ENCODE measurements at regions not wholly inside any gene's neighbourhood (a gene's known extent, or its start where the extent isn't known, plus 50 kb on each side); places are given as distances from the start of the nearest gene placed in this dataset.

GRCh38 chr6:114939630-114940029 is 596.8 kb upstream of the HS3ST5 start:
- ATAC-seq (no peak), DNase-seq (ENCODE audit: low spot score) (no peak)
- Mint-ChIP-seq H3K4me3 (no peak overlapping the region), H3K9me3 (peaks cover 2% of the 10 kb centered on the region), H3K27me3 (ENCODE audit: low read depth) (peaks cover 32% of the 10 kb centered on the region), H3K27ac (no peak overlapping the region), H3K4me1 (peaks cover 17% of the 10 kb centered on the region), H3K36me3 (peaks cover 2% of the 10 kb centered on the region)
- POLR2A ChIA-PET: no interaction called here
- CTCF ChIA-PET: no interaction called here
- no peak for TF ChIP-seq USF2 (CRISPR knock-in tag; IDR thresholded peaks at IDR 0.05)
- no peak for TF ChIP-seq GTF2I (CRISPR knock-in tag; conservative IDR thresholded peaks at IDR 0.05)
- TF ChIP-seq, protein P1, sequence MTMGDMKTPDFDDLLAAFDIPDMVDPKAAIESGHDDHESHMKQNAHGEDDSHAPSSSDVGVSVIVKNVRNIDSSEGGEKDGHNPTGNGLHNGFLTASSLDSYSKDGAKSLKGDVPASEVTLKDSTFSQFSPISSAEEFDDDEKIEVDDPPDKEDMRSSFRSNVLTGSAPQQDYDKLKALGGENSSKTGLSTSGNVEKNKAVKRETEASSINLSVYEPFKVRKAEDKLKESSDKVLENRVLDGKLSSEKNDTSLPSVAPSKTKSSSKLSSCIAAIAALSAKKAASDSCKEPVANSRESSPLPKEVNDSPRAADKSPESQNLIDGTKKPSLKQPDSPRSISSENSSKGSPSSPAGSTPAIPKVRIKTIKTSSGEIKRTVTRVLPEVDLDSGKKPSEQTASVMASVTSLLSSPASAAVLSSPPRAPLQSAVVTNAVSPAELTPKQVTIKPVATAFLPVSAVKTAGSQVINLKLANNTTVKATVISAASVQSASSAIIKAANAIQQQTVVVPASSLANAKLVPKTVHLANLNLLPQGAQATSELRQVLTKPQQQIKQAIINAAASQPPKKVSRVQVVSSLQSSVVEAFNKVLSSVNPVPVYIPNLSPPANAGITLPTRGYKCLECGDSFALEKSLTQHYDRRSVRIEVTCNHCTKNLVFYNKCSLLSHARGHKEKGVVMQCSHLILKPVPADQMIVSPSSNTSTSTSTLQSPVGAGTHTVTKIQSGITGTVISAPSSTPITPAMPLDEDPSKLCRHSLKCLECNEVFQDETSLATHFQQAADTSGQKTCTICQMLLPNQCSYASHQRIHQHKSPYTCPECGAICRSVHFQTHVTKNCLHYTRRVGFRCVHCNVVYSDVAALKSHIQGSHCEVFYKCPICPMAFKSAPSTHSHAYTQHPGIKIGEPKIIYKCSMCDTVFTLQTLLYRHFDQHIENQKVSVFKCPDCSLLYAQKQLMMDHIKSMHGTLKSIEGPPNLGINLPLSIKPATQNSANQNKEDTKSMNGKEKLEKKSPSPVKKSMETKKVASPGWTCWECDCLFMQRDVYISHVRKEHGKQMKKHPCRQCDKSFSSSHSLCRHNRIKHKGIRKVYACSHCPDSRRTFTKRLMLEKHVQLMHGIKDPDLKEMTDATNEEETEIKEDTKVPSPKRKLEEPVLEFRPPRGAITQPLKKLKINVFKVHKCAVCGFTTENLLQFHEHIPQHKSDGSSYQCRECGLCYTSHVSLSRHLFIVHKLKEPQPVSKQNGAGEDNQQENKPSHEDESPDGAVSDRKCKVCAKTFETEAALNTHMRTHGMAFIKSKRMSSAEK (CRISPR knock-in tag; IDR thresholded peaks at IDR 0.05; ENCODE audit: borderline replicate concordance): no peak
- no peak for TF ChIP-seq ESRRA (CRISPR knock-in tag; IDR thresholded peaks at IDR 0.05; ENCODE audit: borderline replicate concordance)

DNA sequence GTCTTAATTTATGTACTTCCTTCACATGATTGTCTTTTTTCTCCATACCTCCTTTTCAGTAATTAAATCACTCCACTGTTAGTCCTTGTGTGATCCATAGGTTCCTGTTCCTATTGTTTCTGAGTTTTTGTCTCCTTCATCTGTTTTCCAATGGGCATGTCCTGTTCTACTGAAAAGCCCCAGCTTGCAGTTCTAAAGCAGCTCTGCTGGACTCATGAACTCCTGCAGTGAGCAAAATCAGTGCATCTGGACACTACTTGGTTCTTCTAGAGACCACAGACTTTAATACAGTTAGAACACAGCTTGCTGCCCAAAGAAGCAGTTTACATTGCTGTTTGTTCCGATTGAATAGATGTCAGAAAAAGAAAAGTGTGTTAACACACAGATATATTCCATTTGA is 593.3 kb upstream of the HS3ST5 start:
- peak overlapping the region; percentile 33 for H3K27ac Mint-ChIP-seq
- H3K27me3 Mint-ChIP-seq (ENCODE audit: low read depth): peaks cover 13% of the 10 kb centered on the region
- DNase-seq (ENCODE audit: low spot score) (no peak), ATAC-seq (peak; percentile 83)
- ChIA-PET POLR2A (no interaction called here), CTCF (interaction anchor here (1.0 kb wide), 1 partner anchor 609 kb away, joined by 3 read pairs; no protein-coding TSS in a partner anchor)
- H3K9me3 Mint-ChIP-seq: peaks cover 9% of the 10 kb centered on the region
- H3K4me1 Mint-ChIP-seq: peaks cover 16% of the 10 kb centered on the region
- no peak overlapping the region for H3K4me3 Mint-ChIP-seq
- no peaks in the 10 kb centered on the region for H3K36me3 Mint-ChIP-seq
- TF ChIP-seq USF1 (CRISPR knock-in tag; IDR thresholded peaks at IDR 0.05): no peak
- TF ChIP-seq HMGA2 (CRISPR knock-in tag; IDR thresholded peaks at IDR 0.05): no peak
- TF ChIP-seq KAT7 (CRISPR knock-in tag; IDR thresholded peaks at IDR 0.05; ENCODE audit: borderline replicate concordance): no peak
- TF ChIP-seq, protein P2, sequence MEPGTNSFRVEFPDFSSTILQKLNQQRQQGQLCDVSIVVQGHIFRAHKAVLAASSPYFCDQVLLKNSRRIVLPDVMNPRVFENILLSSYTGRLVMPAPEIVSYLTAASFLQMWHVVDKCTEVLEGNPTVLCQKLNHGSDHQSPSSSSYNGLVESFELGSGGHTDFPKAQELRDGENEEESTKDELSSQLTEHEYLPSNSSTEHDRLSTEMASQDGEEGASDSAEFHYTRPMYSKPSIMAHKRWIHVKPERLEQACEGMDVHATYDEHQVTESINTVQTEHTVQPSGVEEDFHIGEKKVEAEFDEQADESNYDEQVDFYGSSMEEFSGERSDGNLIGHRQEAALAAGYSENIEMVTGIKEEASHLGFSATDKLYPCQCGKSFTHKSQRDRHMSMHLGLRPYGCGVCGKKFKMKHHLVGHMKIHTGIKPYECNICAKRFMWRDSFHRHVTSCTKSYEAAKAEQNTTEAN (CRISPR knock-in tag; IDR thresholded peaks at IDR 0.05): no peak
- no peak for TF ChIP-seq ETV6 (CRISPR knock-in tag; IDR thresholded peaks at IDR 0.05)
- TF ChIP-seq ZNF317 (CRISPR knock-in tag; IDR thresholded peaks at IDR 0.05; ENCODE audit: borderline replicate concordance, low read depth): no peak
- TF ChIP-seq, protein P3, sequence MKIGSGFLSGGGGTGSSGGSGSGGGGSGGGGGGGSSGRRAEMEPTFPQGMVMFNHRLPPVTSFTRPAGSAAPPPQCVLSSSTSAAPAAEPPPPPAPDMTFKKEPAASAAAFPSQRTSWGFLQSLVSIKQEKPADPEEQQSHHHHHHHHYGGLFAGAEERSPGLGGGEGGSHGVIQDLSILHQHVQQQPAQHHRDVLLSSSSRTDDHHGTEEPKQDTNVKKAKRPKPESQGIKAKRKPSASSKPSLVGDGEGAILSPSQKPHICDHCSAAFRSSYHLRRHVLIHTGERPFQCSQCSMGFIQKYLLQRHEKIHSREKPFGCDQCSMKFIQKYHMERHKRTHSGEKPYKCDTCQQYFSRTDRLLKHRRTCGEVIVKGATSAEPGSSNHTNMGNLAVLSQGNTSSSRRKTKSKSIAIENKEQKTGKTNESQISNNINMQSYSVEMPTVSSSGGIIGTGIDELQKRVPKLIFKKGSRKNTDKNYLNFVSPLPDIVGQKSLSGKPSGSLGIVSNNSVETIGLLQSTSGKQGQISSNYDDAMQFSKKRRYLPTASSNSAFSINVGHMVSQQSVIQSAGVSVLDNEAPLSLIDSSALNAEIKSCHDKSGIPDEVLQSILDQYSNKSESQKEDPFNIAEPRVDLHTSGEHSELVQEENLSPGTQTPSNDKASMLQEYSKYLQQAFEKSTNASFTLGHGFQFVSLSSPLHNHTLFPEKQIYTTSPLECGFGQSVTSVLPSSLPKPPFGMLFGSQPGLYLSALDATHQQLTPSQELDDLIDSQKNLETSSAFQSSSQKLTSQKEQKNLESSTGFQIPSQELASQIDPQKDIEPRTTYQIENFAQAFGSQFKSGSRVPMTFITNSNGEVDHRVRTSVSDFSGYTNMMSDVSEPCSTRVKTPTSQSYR (CRISPR knock-in tag; IDR thresholded peaks at IDR 0.05): no peak
- no peak for TF ChIP-seq NFE2L1 (CRISPR knock-in tag; IDR thresholded peaks at IDR 0.05)
- TF ChIP-seq, protein P4, sequence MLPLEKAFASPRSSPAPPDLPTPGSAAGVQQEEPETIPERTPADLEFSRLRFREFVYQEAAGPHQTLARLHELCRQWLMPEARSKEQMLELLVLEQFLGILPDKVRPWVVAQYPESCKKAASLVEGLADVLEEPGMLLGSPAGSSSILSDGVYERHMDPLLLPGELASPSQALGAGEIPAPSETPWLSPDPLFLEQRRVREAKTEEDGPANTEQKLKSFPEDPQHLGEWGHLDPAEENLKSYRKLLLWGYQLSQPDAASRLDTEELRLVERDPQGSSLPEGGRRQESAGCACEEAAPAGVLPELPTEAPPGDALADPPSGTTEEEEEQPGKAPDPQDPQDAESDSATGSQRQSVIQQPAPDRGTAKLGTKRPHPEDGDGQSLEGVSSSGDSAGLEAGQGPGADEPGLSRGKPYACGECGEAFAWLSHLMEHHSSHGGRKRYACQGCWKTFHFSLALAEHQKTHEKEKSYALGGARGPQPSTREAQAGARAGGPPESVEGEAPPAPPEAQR (CRISPR knock-in tag; IDR thresholded peaks at IDR 0.05): no peak
- no peak for TF ChIP-seq NFATC4 (CRISPR knock-in tag; IDR thresholded peaks at IDR 0.05)
- no peak for TF ChIP-seq ZMAT4 (CRISPR knock-in tag; IDR thresholded peaks at IDR 0.05)
- no peak for TF ChIP-seq ATF6 (CRISPR knock-in tag; IDR thresholded peaks at IDR 0.05)
- TF ChIP-seq E2F4 (CRISPR knock-in tag; IDR thresholded peaks at IDR 0.05; ENCODE audit: borderline replicate concordance, low read depth): no peak
- no peak for TF ChIP-seq NR1H2 (CRISPR knock-in tag; IDR thresholded peaks at IDR 0.05)
- no peak for TF ChIP-seq GABPB1 (CRISPR knock-in tag; IDR thresholded peaks at IDR 0.05)
- no peak for TF ChIP-seq IRF2 (CRISPR knock-in tag; IDR thresholded peaks at IDR 0.05; ENCODE audit: borderline replicate concordance, low read depth)
